Gastrocnemius medialis (tissue), 4 donors: ENCODE measurements at regions not wholly inside any gene's neighbourhood (a gene's known extent, or its start where the extent isn't known, plus 50 kb on each side); places are given as distances from the start of the nearest gene placed in this dataset.

Source experiments
- CTCF ChIP-seq, 5 experiments: fragments of 450-650 bp in 3 of 5; fragments of 200-600 bp in 2 of 5; sonication (generic) in 2 of 5; IDR thresholded peaks in 4 of 5; conservative IDR thresholded peaks in 1 of 5; 1 replicate in 4 of 5; 2 replicates in 1 of 5; pipeline ENCODE4 v1.5.1; 2016 to 2019; ENCODE audit warnings: antibody characterized with exemption in 5 of 5, mild to moderate bottlenecking in 3 of 5, moderate library complexity in 3 of 5
- POLR2A ChIP-seq, 2 donors: fragments of 450-650 bp; IDR thresholded peaks; one replicate each; pipeline ENCODE4 v1.6.1; 2017; ENCODE audit warnings: antibody characterized with exemption in 2 of 2, mild to moderate bottlenecking in 2 of 2, moderate library complexity in 2 of 2

GRCh38 chr5:133885566-133885965 is 82.9 kb downstream of the C5orf15 start:
- TF ChIP-seq CTCF (IDR thresholded peaks at IDR 0.05 in 4 of 5, conservative IDR thresholded peaks at IDR 0.05 in 1 of 5) (no peak), POLR2A (IDR thresholded peaks at IDR 0.05) (no peak)
